Caco-2 (cell line): ENCODE measurements at regions not wholly inside any gene's neighbourhood (a gene's known extent, or its start where the extent isn't known, plus 50 kb on each side); places are given as distances from the start of the nearest gene placed in this dataset.

Source experiments
- BruUV-seq: library from RNA; stranded (reverse); fragments of 400-500 nt; replicated peaks from 2 replicates; lab custom pipeline; 2021; lab: Mats Ljungman, UMichigan
- CTCF ChIA-PET: fragments of 300-600 bp; sonication (Branson Sonifier 250); formaldehyde crosslinking; loops from one replicate; lab custom pipeline; 2022; ENCODE audit warnings: antibody characterized with exemption; lab: Charles Lee
- POLR2A ChIA-PET: fragments of 300-600 bp; sonication (Branson Sonifier 250); formaldehyde crosslinking; loops from one replicate; lab custom pipeline; 2022; ENCODE audit warnings: antibody characterized with exemption; lab: Charles Lee
- DNase-seq, 2 experiments: peaks; one replicate each; pipeline versions ENCODE4 v3.0.0 to v3.0.0-alpha.2; 2020 to 2022
- H3K27me3 ChIP-seq: replicated peaks from 2 replicates; pipeline ENCODE4 v1.6.0; 2011; ENCODE audit warnings: low read length; ENCODE audit not compliant: control insufficient read depth, insufficient read depth
- H3K36me3 ChIP-seq: 2 replicates; pipeline ENCODE4 v1.5.1; 2011; ENCODE audit warnings: low read length; ENCODE audit not compliant: control insufficient read depth, insufficient read depth
- H3K4me1 ChIP-seq: fragments of 250-450 bp; sonication (Bioruptor Pico); 2 replicates; pipeline ENCODE4 v1.5.1; 2020; ENCODE audit warnings: mild to moderate bottlenecking
- H3K4me3 ChIP-seq: 2 replicates; pipeline ENCODE4 v1.5.1; 2011; ENCODE audit warnings: low read depth, mild to moderate bottlenecking, control low read depth, low read length
- H3K9me3 ChIP-seq: fragments of 250-450 bp; sonication (Bioruptor Pico); 2 replicates; pipeline ENCODE4 v1.5.1; 2020; ENCODE audit warnings: mild to moderate bottlenecking, moderate library complexity
- H3K27ac Mint-ChIP-seq: one replicate; pipeline ENCODE4 v1.8.0; 2022; ENCODE audit warnings: mixed read lengths; ENCODE audit not compliant: unreplicated experiment
- H3K27me3 Mint-ChIP-seq: one replicate; pipeline ENCODE4 v1.8.0; 2022; ENCODE audit warnings: mixed read lengths; ENCODE audit not compliant: insufficient read depth, unreplicated experiment
- H3K36me3 Mint-ChIP-seq: one replicate; pipeline ENCODE4 v1.8.0; 2022; ENCODE audit warnings: mild to moderate bottlenecking, mixed read lengths; ENCODE audit not compliant: insufficient read depth, unreplicated experiment
- H3K4me1 Mint-ChIP-seq: one replicate; pipeline ENCODE4 v1.8.0; 2022; ENCODE audit warnings: low read depth, mixed read lengths; ENCODE audit not compliant: unreplicated experiment
- H3K4me3 Mint-ChIP-seq: one replicate; pipeline ENCODE4 v1.8.0; 2022; ENCODE audit warnings: mild to moderate bottlenecking, moderate library complexity, mixed read lengths; ENCODE audit not compliant: unreplicated experiment
- H3K9me3 Mint-ChIP-seq: one replicate; pipeline ENCODE4 v1.8.0; 2022; ENCODE audit warnings: mixed read lengths; ENCODE audit not compliant: unreplicated experiment
- intact Hi-C: fragments of 100-400 bp; cut with micrococcal nuclease; formaldehyde crosslinking; loops from one replicate; pipeline ENCODE4 v1.10.0; 2022; ENCODE audit not compliant: unreplicated experiment
- TF ChIP-seq, protein P1 (sequence below), 2 experiments: fragments of 200-600 bp in 1 of 2; IDR thresholded peaks; 1 replicate in 1 of 2; 2 replicates in 1 of 2; pipeline versions ENCODE4 v1.5.1 to v1.8.0; 2011 to 2022; ENCODE audit warnings: antibody characterized with exemption in 1 of 2, control low read depth in 1 of 2, inconsistent platforms in 1 of 2, low read depth in 1 of 2, low read length in 1 of 2, mild to moderate bottlenecking in 1 of 2, moderate library complexity in 1 of 2; ENCODE audit not compliant: insufficient read depth in 1 of 2, severe bottlenecking in 1 of 2, unreplicated experiment in 1 of 2

DNA sequence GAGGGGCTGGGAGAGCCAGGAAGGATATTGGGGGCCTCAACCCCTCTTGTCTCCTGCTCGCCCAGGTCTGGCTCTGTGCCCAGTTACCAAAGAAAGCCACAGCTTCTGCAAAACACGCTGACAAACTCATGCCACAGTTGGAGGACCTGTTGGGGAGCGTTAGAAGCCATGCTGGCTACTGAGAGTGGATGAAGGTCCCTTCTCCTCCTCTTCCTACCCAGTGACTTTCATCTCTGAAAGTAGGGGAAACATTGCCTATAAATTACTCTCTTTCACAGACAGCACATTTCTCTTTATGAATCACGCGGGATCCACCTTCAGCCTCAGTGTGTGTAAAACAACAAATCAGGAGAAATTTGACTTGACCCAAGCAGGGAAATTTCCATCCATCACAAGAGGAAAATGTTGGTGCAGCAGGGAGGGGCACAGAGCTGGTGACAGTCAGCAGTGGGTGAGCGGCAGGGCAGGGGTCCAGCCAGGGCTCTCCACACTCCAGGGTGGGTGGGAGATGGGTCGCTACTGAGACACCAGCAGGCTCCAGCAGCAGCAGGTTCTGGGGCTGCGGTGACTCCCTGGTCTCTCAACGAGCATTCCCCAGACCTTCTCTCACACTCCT is 181.9 kb downstream of the FGF18 start:
- no peaks in the 10 kb centered on the region for H3K4me1 Mint-ChIP-seq
- peaks cover 19% of the 10 kb centered on the region for H3K27me3 Mint-ChIP-seq
- H3K9me3 ChIP-seq = peaks cover 5% of the 10 kb centered on the region; the same call in 1 of the 2 replicates
- ChIA-PET POLR2A (no interaction called here), CTCF (no interaction called here)
- H3K36me3 Mint-ChIP-seq = no peaks in the 10 kb centered on the region
- H3K36me3 ChIP-seq = no peaks in the 10 kb centered on the region
- H3K9me3 Mint-ChIP-seq = peaks cover 8% of the 10 kb centered on the region
- BruUV-seq = no TSS peak
- no peak for DNase-seq
- intact Hi-C loops = no loop called here
- H3K4me1 ChIP-seq = no peaks in the 10 kb centered on the region
- TF ChIP-seq, protein P1, sequence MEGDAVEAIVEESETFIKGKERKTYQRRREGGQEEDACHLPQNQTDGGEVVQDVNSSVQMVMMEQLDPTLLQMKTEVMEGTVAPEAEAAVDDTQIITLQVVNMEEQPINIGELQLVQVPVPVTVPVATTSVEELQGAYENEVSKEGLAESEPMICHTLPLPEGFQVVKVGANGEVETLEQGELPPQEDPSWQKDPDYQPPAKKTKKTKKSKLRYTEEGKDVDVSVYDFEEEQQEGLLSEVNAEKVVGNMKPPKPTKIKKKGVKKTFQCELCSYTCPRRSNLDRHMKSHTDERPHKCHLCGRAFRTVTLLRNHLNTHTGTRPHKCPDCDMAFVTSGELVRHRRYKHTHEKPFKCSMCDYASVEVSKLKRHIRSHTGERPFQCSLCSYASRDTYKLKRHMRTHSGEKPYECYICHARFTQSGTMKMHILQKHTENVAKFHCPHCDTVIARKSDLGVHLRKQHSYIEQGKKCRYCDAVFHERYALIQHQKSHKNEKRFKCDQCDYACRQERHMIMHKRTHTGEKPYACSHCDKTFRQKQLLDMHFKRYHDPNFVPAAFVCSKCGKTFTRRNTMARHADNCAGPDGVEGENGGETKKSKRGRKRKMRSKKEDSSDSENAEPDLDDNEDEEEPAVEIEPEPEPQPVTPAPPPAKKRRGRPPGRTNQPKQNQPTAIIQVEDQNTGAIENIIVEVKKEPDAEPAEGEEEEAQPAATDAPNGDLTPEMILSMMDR (IDR thresholded peaks at IDR 0.05; ENCODE audit: insufficient read depth in 1 of 2, low read depth in 1 of 2, low read length in 1 of 2, severe bottlenecking in 1 of 2, unreplicated experiment in 1 of 2) = no peak
- H3K4me3 ChIP-seq = no peak overlapping the region
- no peak overlapping the region for H3K27ac Mint-ChIP-seq
- no peak overlapping the region for H3K4me3 Mint-ChIP-seq
- no peaks in the 10 kb centered on the region for H3K27me3 ChIP-seq

DNA sequence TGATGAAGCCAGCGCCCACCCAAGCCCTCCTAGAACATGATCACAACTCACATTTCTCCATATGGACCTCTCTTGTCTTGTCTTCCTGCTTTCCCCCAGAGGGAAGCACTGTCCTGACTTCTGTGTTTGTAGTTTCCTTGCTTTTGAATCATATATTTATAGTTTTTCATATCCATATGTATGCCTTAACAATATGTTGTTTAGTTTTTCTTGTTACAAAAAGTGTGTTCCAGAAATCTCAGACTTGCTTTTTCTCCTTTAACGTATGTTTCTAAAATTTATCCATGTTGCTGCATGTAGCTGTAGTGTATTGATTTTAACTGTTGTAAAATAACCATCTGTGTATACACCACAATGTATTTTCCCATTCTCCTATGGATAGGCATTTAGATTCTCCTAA is 182.0 kb upstream of the SMIM23 start:
- no TSS peak for BruUV-seq
- H3K9me3 ChIP-seq = peaks cover 19% of the 10 kb centered on the region
- no peaks in the 10 kb centered on the region for H3K27me3 ChIP-seq
- H3K4me3 ChIP-seq = no peak overlapping the region
- Mint-ChIP-seq H3K9me3 (peaks cover 25% of the 10 kb centered on the region), H3K4me3 (no peak overlapping the region), H3K36me3 (no peaks in the 10 kb centered on the region), H3K4me1 (no peaks in the 10 kb centered on the region), H3K27me3 (peaks cover 13% of the 10 kb centered on the region), H3K27ac (no peak overlapping the region)
- TF ChIP-seq, protein P1 (IDR thresholded peaks at IDR 0.05; ENCODE audit: insufficient read depth in 1 of 2, low read depth in 1 of 2, low read length in 1 of 2, severe bottlenecking in 1 of 2, unreplicated experiment in 1 of 2) = no peak
- no peaks in the 10 kb centered on the region for H3K4me1 ChIP-seq
- ChIA-PET POLR2A (no interaction called here), CTCF (no interaction called here)
- intact Hi-C loops = no loop called here
- DNase-seq = no peak
- no peaks in the 10 kb centered on the region for H3K36me3 ChIP-seq

DNA sequence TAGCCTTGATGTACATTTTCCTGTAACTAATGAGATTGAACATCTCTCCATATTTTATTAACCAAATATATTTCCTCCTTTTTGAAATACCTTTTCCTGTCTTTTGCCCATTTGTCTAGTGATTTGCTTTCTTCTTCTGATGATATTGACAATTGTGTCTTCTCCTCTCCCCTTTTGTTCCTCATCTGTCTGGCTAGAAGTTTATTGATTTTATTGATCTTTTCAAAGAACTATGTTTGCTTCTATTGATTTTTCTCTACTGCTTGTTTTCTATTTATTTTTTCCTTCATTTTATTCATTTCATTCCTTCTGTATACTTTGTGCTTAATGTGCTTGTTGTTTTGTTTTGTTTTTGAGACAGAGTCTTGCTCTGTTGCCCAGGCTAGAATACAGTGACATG is 181.4 kb upstream of the SMIM23 start:
- Mint-ChIP-seq H3K4me1 (no peaks in the 10 kb centered on the region), H3K4me3 (no peak overlapping the region), H3K9me3 (peaks cover 25% of the 10 kb centered on the region), H3K27ac (no peak overlapping the region), H3K27me3 (peaks cover 11% of the 10 kb centered on the region), H3K36me3 (no peaks in the 10 kb centered on the region)
- CTCF ChIA-PET = no interaction called here
- H3K4me1 ChIP-seq = no peaks in the 10 kb centered on the region
- no peak overlapping the region for H3K4me3 ChIP-seq
- no peaks in the 10 kb centered on the region for H3K27me3 ChIP-seq
- POLR2A ChIA-PET = no interaction called here
- no peak for DNase-seq
- peaks cover 19% of the 10 kb centered on the region for H3K9me3 ChIP-seq
- no TSS peak for BruUV-seq
- H3K36me3 ChIP-seq = no peaks in the 10 kb centered on the region
- TF ChIP-seq, protein P1 (IDR thresholded peaks at IDR 0.05; ENCODE audit: insufficient read depth in 1 of 2, low read depth in 1 of 2, low read length in 1 of 2, severe bottlenecking in 1 of 2, unreplicated experiment in 1 of 2) = no peak
- intact Hi-C loops = no loop called here
